ENCODE measurements at regions not wholly inside any gene's neighbourhood (a gene's known extent, or its start where the extent isn't known, plus 50 kb on each side); places are given as distances from the start of the nearest gene placed in this dataset.

DNA sequence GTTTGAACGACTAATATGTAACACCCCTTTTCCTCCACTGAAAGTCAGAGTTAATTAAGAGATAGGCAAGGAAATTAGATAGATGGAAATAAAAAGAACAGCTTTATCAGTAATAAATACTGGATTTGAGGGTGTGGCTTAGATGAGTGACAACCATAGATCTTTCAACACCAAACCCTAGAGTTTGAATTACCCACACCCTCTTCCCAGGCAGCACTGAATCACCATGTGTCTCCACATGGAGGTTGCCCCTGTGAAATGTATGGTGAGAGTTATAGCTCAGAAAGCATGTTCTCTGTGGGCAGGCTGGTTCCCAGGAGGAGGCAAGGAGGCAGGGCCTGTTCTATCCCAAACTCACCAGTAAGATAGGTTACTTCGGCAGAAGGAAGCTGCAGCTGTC, 69.7 kb downstream of the TMEM174 start:
- TF ChIP-seq POLR2AphosphoS5 (IDR thresholded peaks at IDR 0.05) (no peak), POLR2A (IDR thresholded peaks at IDR 0.05) (no peak), EP300 (IDR thresholded peaks at IDR 0.05) (no peak)
- TF ChIP-seq, protein P1, sequence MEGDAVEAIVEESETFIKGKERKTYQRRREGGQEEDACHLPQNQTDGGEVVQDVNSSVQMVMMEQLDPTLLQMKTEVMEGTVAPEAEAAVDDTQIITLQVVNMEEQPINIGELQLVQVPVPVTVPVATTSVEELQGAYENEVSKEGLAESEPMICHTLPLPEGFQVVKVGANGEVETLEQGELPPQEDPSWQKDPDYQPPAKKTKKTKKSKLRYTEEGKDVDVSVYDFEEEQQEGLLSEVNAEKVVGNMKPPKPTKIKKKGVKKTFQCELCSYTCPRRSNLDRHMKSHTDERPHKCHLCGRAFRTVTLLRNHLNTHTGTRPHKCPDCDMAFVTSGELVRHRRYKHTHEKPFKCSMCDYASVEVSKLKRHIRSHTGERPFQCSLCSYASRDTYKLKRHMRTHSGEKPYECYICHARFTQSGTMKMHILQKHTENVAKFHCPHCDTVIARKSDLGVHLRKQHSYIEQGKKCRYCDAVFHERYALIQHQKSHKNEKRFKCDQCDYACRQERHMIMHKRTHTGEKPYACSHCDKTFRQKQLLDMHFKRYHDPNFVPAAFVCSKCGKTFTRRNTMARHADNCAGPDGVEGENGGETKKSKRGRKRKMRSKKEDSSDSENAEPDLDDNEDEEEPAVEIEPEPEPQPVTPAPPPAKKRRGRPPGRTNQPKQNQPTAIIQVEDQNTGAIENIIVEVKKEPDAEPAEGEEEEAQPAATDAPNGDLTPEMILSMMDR (IDR thresholded peaks at IDR 0.05): no peak

Data from stomach (tissue), 4 donors.